ENCODE measurements at regions not wholly inside any gene's neighbourhood (a gene's known extent, or its start where the extent isn't known, plus 50 kb on each side); places are given as distances from the start of the nearest gene placed in this dataset.

DNA sequence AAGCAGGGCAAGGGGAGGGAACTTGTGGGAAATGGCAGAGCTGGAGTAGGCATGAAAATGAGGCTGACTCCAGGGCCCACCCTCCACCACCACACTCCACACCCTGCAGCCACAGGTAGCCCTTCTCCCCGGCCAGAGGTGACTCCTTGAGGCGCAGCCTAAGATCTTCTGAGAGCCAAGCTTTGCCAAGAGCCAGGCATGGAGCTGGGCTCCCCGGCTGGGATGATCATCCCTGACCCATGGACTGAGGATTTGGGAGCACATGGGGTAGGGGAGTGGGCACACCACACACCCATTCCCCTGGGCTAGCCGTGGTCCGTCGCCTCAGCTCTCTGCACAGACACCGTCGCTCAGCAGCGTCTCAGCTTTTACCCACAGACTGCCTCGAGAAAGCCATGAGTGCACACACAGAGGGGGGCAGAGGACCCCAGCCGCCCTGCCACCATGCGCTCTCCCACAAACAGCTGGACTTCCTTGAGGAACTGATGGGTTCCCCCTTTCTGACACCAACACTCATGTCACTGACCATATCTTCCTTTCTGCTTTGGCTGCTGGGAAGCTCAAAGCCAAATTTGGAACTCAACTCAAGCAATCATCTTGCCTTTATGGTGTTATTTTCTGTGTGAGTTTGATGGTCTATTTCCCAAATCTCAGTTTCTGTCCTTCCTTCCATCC lies 123.6 kb upstream of the RUNX3 start:
- no peak for DNase-seq

- no peak for DNase-seq
These were observed 121.8 kb upstream of the RUNX3 start for GRCh38 chr1:25051906-25052305.

DNA sequence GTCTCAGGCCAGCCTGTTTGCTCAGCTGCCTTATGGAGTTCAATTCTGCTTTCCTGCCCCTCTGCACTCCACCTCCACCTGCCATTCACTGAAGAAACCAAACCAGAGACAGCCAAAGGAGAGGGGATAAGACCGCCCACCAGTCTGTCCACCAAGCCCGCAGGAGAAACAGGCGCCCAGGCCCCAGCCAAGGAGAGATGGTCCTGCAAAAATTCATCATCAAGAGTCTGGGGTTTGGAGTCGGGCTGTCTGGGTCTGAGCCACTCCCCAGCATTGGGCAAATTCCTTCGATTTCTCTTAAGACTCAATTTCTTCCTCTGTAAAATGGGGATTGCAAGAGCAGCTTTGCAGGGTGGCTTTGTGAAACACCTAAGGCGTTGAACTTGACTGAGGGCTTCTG lies 121.4 kb upstream of the RUNX3 start:
- no peak for DNase-seq

DNA sequence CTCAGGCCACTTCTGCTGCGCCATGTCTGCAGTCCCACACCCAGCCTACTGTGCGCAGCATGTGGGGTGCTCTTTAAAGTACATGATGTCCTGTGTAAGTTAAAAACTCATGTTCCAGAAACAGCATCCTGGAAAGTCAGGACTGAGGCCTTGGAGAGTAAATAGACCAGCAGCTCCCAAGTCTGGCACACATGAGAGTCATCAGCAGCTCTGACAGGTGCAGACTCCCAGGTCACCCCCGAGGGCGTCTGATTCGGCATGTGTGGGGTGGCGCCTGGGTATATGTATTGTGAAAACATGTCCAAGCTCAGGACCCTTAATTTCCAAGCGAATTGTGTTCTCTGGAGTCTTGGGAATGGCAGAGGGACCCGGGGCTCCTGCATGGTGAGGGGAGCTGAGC lies 120.1 kb upstream of the RUNX3 start:
- no peak for DNase-seq

- DNase-seq, result no peak
These were observed 119.1 kb upstream of the RUNX3 start for GRCh38 chr1:25049190-25049589.

DNA sequence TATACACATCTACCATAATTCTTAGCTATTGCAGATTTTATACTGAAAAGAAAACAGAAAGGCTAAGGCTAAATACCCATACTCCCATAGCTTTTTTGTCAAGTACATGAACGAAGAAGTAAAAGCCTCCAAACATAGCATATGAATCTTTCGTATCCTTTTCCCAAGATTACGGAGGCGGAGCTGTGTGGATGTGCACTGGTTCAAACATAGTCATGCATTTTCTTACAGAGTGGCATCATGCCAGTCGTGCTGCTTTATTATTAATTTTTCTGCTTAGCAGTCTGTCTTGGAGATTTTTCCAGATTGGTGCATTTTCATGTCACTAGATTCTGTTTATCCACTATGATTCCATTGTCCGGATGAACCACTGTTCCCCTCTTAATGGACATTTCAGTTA lies 118.7 kb upstream of the RUNX3 start:
- DNase-seq, result no peak

GRCh38 chr1:25047506-25048240 lies 117.6 kb upstream of the RUNX3 start:
- DNase-seq, result no peak

- DNase-seq, result no peak
These were observed 116.1 kb upstream of the RUNX3 start for GRCh38 chr1:25046194-25046532.

GRCh38 chr1:25045480-25046193 lies 115.6 kb upstream of the RUNX3 start:
- no peak for DNase-seq

GRCh38 chr1:25043228-25043580 lies 113.1 kb upstream of the RUNX3 start:
- DNase-seq, result no peak

DNA sequence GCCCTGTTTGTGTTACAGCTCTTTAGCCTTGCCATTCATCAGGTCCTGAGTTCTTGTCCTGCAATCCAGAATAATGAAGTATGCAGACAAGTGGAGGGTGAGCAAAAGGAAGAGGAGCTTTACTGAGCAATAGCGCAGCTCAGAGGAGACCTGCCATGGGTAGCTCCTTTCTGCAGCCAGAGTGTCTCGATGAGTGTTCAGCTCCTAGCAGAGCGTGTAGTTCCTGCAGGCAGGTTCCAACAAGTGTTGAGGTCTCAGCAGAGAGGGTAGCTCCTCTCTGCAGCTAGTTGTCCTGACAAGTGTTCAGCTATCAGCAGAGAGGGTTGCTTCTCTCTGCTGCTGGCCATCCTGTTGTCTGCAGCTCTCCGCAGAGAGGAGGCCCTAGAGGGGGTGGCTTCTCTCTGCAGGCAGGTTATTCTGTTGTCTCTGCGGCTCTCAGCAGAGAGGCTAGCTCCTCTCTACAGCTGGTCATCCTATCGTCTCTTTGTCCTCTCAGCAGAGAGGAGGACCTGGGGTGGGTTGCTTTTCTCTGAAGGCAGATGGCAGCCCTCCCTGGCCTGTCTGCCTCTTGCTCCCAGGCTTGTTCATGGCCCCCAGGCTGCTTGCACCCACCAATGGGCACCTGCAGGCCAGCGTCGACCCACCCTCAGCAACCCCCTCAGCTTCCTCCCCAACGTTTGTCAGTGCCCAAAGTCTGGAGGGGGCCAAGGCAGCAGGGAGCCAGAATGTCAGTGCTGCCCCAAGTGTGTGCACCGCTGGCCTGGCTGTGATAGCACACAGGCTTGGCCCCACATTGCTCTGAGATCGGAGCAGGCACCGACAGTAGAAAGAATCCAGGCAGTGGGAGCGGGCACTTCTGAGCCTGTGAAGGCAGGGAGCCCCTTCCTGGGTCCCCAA lies 112.5 kb upstream of the RUNX3 start:
- peak; percentile 4 for DNase-seq

DNA sequence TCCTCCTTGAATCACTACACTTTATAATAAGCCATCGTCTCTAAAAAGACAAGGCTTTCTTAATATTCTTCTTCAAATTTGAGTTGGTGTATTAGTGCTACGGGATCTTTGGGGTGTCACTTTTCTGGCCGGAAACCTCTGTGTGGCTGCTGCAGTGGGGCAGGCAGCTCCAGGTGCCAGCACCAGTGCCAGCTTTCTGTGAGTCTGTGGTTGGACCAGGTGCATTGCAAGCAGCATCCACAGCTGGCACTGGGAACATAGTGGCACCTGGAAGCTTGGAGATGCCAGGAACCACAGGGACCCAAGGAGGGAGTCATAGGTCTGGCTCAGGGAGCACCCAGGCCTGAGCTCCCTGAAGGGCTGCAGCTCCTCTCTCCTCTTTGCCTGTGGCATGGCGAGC lies 111.8 kb upstream of the RUNX3 start:
- no peak for DNase-seq

- DNase-seq, result no peak
These were observed 110.1 kb upstream of the RUNX3 start for GRCh38 chr1:25040122-25040685.

DNA sequence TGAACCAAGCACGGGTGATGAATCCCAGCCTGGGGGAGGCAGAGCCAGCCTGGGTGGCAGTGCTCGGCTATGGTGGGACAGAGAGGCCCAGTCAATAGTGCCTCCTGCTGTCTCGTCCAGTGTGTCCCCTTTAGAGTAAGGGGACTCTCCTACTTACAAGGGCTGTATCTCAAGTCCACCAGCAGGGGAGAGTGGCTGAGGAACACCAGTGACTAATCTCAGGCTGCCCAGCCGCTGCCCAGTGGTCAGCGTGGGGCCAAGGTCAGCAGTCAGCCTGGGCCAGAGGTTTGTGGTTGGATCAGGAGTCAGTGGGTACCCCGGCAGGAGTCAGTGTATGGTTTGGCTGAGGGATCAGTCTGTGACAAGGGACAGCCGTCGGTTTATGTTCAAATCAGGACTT lies 109.2 kb upstream of the RUNX3 start:
- no peak for DNase-seq

GRCh38 chr1:25038699-25039098 lies 108.6 kb upstream of the RUNX3 start:
- no peak for DNase-seq

- DNase-seq, result no peak
These were observed 107.3 kb upstream of the RUNX3 start for GRCh38 chr1:25037174-25038074.

GRCh38 chr1:25036117-25036546 lies 106.1 kb upstream of the RUNX3 start:
- no peak for DNase-seq

- no peak for DNase-seq
These were observed 105.5 kb upstream of the RUNX3 start for GRCh38 chr1:25035523-25036116.

DNA sequence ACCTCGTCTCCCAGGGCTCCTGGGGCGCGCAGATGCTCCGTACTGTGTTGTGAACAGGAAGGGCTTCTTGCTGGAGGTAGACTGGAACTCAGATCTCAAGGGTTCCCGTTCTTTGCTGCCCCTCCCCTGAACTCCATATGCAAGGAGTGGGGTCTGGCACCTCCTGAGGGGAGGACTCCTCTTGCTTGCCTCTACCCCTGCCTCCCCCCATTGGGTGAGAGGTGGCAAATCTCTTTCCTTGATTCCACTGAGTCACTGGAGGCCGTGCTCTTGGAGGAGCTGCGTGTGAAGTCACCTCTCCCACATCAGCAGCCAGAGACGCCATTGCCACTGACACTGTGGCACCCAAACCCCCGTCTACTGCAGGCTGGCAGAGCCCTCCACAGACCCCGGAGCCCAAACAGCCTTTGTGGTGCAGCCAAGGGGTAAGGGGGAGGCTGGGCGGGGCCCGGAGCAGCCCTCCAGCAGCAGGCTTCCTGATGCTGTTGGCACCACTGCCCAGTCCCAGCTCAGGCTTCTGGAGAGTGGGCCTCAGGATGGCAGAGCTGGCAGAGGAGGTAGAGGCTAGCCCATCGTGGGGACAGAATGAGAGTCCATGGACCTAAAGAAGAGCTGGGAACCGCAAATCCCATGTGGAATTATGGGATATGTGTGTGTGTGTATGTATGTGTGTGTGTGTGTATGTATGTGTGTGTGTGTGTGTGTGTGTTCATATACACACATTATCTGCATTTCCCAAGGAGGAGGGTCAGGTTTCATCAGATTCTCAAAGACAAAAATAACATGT lies 104.9 kb upstream of the RUNX3 start:
- no peak for DNase-seq

All from NCI-H187 treated with DMSO at 0.1 percent for 48 hours (cell line).